GM23338 (cell line): ENCODE measurements at regions not wholly inside any gene's neighbourhood (a gene's known extent, or its start where the extent isn't known, plus 50 kb on each side); places are given as distances from the start of the nearest gene placed in this dataset.

ENCODE experiments used
- ATAC-seq: fragments of 200-7000 bp; cut with Tn5 transposase; 3 replicates; pipeline ENCODE4 v1.9.1; 2020
- DNase-seq: peaks from one replicate; pipeline ENCODE4 v3.0.0-alpha.2; 2015; ENCODE audit warnings: low spot score
- H2AFZ ChIP-seq: fragments of 200-600 bp; sonication (generic); 2 replicates; pipeline ENCODE4 v1.8.0; 2016; ENCODE audit warnings: antibody characterized with exemption, mild to moderate bottlenecking, moderate library complexity
- H3F3A ChIP-seq: fragments of 200-600 bp; sonication (generic); replicated peaks from 2 replicates; pipeline ENCODE4 v1.8.0; 2017; ENCODE audit warnings: antibody characterized with exemption, mixed run types, low read depth
- H3K27ac ChIP-seq: fragments of 200-600 bp; sonication (generic); 2 replicates; pipeline ENCODE4 v1.6.1; 2016; ENCODE audit warnings: low read depth
- H3K27me3 ChIP-seq: fragments of 200-600 bp; sonication (generic); 2 replicates; pipeline ENCODE4 v1.8.0; 2016; ENCODE audit warnings: mild to moderate bottlenecking, mixed run types, moderate library complexity; ENCODE audit not compliant: insufficient read depth
- H3K36me3 ChIP-seq: fragments of 200-600 bp; sonication (generic); 2 replicates; pipeline ENCODE4 v1.8.0; 2016; ENCODE audit warnings: mild to moderate bottlenecking; ENCODE audit not compliant: insufficient read depth
- H3K4me1 ChIP-seq: fragments of 200-600 bp; sonication (generic); 2 replicates; pipeline ENCODE4 v1.8.0; 2016; ENCODE audit warnings: mild to moderate bottlenecking, moderate library complexity; ENCODE audit not compliant: insufficient read depth
- H3K4me2 ChIP-seq: fragments of 200-600 bp; sonication (generic); 2 replicates; pipeline ENCODE4 v1.7.1; 2017; ENCODE audit warnings: mixed run types
- H3K4me3 ChIP-seq: fragments of 200-600 bp; sonication (generic); 2 replicates; pipeline ENCODE4 v1.6.1; 2016; ENCODE audit warnings: mixed run types
- H3K79me2 ChIP-seq: fragments of 200-600 bp; sonication (generic); replicated peaks from 2 replicates; pipeline ENCODE4 v1.8.0; 2017; ENCODE audit warnings: mild to moderate bottlenecking; ENCODE audit not compliant: insufficient read depth
- H3K9me2 ChIP-seq: fragments of 200-600 bp; sonication (generic); 2 replicates; pipeline ENCODE4 v1.8.0; 2017; ENCODE audit not compliant: insufficient read depth
- H4K20me1 ChIP-seq: fragments of 200-600 bp; sonication (generic); replicated peaks from 2 replicates; pipeline ENCODE4 v1.8.0; 2017; ENCODE audit warnings: mild to moderate bottlenecking; ENCODE audit not compliant: insufficient read depth
- H3K27ac Mint-ChIP-seq: 2 replicates; pipeline ENCODE4 v1.8.0; 2020; ENCODE audit warnings: inconsistent platforms, mild to moderate bottlenecking, moderate library complexity, mixed read lengths
- H3K27me3 Mint-ChIP-seq: 3 replicates; pipeline ENCODE4 v1.8.0; 2022; ENCODE audit warnings: low read depth, mild to moderate bottlenecking, moderate library complexity, mixed read lengths, inconsistent platforms; ENCODE audit not compliant: insufficient read depth, poor library complexity
- H3K36me3 Mint-ChIP-seq: 3 replicates; pipeline ENCODE4 v1.8.0; 2021; ENCODE audit warnings: low read depth, mild to moderate bottlenecking, inconsistent platforms, moderate library complexity, mixed read lengths
- H3K4me1 Mint-ChIP-seq: 3 replicates; pipeline ENCODE4 v1.8.0; 2020; ENCODE audit warnings: mild to moderate bottlenecking, inconsistent platforms, mixed read lengths
- H3K4me3 Mint-ChIP-seq: 3 replicates; pipeline ENCODE4 v1.8.0; 2021; ENCODE audit warnings: moderate library complexity, mild to moderate bottlenecking, inconsistent platforms, mixed read lengths
- H3K9me3 Mint-ChIP-seq: 3 replicates; pipeline ENCODE4 v1.8.0; 2020; ENCODE audit warnings: moderate library complexity, mild to moderate bottlenecking, inconsistent platforms, mixed read lengths
- EZH2 ChIP-seq: fragments of 200-600 bp; sonication (generic); IDR thresholded peaks from one replicate; pipeline ENCODE4 v1.8.0; 2017; ENCODE audit warnings: antibody characterized with exemption, mild to moderate bottlenecking, low read depth; ENCODE audit not compliant: unreplicated experiment
- JUNB ChIP-seq: IDR thresholded peaks from one replicate; pipeline ENCODE4 v1.6.1; 2016; ENCODE audit warnings: antibody characterized with exemption; ENCODE audit not compliant: unreplicated experiment
- POLR2AphosphoS5 ChIP-seq: IDR thresholded peaks from 2 replicates; pipeline ENCODE4 v1.6.1; 2016; ENCODE audit warnings: antibody characterized with exemption, low read depth
- ZNF331 ChIP-seq: fragments of 250-450 bp; sonication (Bioruptor Pico); IDR thresholded peaks from 2 replicates; pipeline ENCODE4 v1.5.0; 2020; ENCODE audit warnings: low read depth, mild to moderate bottlenecking, moderate library complexity
- TF ChIP-seq, protein P1 (sequence below): IDR thresholded peaks from 2 replicates; pipeline ENCODE4 v1.6.1; 2016; ENCODE audit warnings: antibody characterized with exemption
- TF ChIP-seq, protein P2 (sequence below): fragments of 250-450 bp; sonication (Bioruptor Pico); IDR thresholded peaks from 2 replicates; pipeline ENCODE4 v1.5.0; 2020; ENCODE audit warnings: mild to moderate bottlenecking, moderate library complexity
- TF ChIP-seq, protein P3 (sequence below): IDR thresholded peaks from one replicate; pipeline ENCODE4 v1.6.1; 2018; ENCODE audit warnings: antibody characterized with exemption; ENCODE audit not compliant: unreplicated experiment
- TF ChIP-seq, protein P4 (sequence below), 2 experiments: fragments of 200-600 bp in 1 of 2; sonication (generic) in 1 of 2; conservative IDR thresholded peaks; 2 replicates each; pipeline versions ENCODE4 v1.5.1 to v1.6.1; 2016 to 2017; ENCODE audit warnings: antibody characterized with exemption in 2 of 2, low read depth in 2 of 2, mild to moderate bottlenecking in 2 of 2, moderate library complexity in 1 of 2

DNA sequence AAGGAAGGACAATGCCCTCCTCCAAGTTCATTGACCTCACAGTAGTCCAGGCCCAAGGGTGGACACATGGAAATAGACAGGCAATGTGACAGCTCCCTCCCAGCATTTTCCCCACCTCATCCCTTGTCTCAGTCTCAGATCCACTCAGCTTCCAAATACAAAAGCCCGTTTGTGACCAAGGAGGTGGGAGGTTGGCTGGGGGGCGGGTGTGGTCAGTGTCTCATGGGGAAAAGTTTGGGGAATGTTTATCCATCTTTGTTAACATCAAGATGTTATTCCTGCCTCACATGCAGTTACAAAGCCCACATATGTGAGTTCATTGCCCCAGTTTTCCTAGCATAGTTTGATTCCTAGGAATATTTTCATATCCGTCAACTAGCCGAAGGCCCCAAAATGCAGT, 338.5 kb upstream of the PPP2R3A start:
- Mint-ChIP-seq H3K9me3 (no peaks in the 10 kb centered on the region), H3K4me3 (no peak overlapping the region), H3K27me3 (no peaks in the 10 kb centered on the region), H3K4me1 (peaks cover 6% of the 10 kb centered on the region; the same call in 1 of the 3 replicates), H3K27ac (no peak overlapping the region), H3K36me3 (no peaks in the 10 kb centered on the region)
- Histone ChIP-seq H3K4me1 (no peaks in the 10 kb centered on the region), H3K27me3 (no peaks in the 10 kb centered on the region), H3K79me2 (no peaks in the 10 kb centered on the region), H3K9me2 (no peaks in the 10 kb centered on the region; the same call in 1 of the 2 replicates), H3K4me2 (no peak overlapping the region), H3K36me3 (no peaks in the 10 kb centered on the region), H3K4me3 (no peak overlapping the region), H4K20me1 (no peaks in the 10 kb centered on the region), H3K27ac (no peak overlapping the region), H3F3A (no peaks in the 10 kb centered on the region), H2AFZ (no peak overlapping the region)
- TF ChIP-seq EZH2: no peak
- ATAC-seq (no peak), DNase-seq (no peak)

DNA sequence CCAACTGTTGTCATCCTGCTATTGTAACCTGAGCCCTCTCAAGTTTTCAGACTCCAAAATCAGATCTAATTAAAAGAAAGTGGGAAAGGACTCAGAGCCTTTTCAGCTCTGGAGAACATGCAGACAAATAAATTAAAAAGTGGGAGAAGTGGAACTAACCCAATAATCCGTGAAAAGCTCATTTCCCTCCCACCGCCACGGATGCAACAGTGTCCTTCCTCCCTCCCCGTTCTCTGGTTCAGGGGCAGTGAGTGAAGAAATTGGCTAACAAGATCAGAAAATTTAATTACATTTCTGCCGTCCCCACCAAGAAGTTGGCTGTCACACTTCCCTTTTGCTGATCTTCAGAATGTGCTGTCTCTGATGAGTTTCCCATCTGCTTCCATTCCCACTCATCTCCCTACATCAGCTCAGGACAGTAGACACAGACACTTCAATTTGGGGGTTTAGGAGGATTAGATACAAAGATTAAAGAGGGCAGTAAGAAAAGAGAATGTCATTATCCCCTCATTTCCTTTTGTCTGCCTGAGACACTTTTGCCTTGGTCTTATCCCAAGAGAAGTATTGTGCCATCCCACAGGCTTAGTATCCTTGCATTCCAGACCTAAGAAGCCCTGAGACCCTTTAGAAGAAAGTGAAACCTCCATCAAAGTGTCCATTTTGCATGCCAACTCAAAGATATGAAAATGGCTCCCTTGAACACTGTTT, 335.7 kb upstream of the PPP2R3A start:
- H3K27ac ChIP-seq: no peak overlapping the region
- no peaks in the 10 kb centered on the region for H3F3A ChIP-seq
- Mint-ChIP-seq H3K9me3 (no peaks in the 10 kb centered on the region), H3K27me3 (no peaks in the 10 kb centered on the region), H3K4me1 (peaks cover 6% of the 10 kb centered on the region; the same call in 1 of the 3 replicates), H3K36me3 (no peaks in the 10 kb centered on the region), H3K27ac (no peak overlapping the region), H3K4me3 (no peak overlapping the region)
- no peak for ATAC-seq
- no peaks in the 10 kb centered on the region for H3K27me3 ChIP-seq
- H3K36me3 ChIP-seq: no peaks in the 10 kb centered on the region
- H3K9me2 ChIP-seq: no peaks in the 10 kb centered on the region; the same call in 1 of the 2 replicates
- no peaks in the 10 kb centered on the region for H3K79me2 ChIP-seq
- DNase-seq: no peak
- 0 out of 2 replicates have a peak overlapping the region, but pooled peaks have one; percentile 44 for H2AFZ ChIP-seq
- no peaks in the 10 kb centered on the region for H4K20me1 ChIP-seq
- H3K4me2 ChIP-seq: no peak overlapping the region
- H3K4me3 ChIP-seq: no peak overlapping the region
- no peaks in the 10 kb centered on the region for H3K4me1 ChIP-seq
- no peak for TF ChIP-seq JUNB
- no peak for TF ChIP-seq EZH2
- TF ChIP-seq, protein P1, sequence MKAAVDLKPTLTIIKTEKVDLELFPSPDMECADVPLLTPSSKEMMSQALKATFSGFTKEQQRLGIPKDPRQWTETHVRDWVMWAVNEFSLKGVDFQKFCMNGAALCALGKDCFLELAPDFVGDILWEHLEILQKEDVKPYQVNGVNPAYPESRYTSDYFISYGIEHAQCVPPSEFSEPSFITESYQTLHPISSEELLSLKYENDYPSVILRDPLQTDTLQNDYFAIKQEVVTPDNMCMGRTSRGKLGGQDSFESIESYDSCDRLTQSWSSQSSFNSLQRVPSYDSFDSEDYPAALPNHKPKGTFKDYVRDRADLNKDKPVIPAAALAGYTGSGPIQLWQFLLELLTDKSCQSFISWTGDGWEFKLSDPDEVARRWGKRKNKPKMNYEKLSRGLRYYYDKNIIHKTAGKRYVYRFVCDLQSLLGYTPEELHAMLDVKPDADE: no peak
- TF ChIP-seq, protein P2, sequence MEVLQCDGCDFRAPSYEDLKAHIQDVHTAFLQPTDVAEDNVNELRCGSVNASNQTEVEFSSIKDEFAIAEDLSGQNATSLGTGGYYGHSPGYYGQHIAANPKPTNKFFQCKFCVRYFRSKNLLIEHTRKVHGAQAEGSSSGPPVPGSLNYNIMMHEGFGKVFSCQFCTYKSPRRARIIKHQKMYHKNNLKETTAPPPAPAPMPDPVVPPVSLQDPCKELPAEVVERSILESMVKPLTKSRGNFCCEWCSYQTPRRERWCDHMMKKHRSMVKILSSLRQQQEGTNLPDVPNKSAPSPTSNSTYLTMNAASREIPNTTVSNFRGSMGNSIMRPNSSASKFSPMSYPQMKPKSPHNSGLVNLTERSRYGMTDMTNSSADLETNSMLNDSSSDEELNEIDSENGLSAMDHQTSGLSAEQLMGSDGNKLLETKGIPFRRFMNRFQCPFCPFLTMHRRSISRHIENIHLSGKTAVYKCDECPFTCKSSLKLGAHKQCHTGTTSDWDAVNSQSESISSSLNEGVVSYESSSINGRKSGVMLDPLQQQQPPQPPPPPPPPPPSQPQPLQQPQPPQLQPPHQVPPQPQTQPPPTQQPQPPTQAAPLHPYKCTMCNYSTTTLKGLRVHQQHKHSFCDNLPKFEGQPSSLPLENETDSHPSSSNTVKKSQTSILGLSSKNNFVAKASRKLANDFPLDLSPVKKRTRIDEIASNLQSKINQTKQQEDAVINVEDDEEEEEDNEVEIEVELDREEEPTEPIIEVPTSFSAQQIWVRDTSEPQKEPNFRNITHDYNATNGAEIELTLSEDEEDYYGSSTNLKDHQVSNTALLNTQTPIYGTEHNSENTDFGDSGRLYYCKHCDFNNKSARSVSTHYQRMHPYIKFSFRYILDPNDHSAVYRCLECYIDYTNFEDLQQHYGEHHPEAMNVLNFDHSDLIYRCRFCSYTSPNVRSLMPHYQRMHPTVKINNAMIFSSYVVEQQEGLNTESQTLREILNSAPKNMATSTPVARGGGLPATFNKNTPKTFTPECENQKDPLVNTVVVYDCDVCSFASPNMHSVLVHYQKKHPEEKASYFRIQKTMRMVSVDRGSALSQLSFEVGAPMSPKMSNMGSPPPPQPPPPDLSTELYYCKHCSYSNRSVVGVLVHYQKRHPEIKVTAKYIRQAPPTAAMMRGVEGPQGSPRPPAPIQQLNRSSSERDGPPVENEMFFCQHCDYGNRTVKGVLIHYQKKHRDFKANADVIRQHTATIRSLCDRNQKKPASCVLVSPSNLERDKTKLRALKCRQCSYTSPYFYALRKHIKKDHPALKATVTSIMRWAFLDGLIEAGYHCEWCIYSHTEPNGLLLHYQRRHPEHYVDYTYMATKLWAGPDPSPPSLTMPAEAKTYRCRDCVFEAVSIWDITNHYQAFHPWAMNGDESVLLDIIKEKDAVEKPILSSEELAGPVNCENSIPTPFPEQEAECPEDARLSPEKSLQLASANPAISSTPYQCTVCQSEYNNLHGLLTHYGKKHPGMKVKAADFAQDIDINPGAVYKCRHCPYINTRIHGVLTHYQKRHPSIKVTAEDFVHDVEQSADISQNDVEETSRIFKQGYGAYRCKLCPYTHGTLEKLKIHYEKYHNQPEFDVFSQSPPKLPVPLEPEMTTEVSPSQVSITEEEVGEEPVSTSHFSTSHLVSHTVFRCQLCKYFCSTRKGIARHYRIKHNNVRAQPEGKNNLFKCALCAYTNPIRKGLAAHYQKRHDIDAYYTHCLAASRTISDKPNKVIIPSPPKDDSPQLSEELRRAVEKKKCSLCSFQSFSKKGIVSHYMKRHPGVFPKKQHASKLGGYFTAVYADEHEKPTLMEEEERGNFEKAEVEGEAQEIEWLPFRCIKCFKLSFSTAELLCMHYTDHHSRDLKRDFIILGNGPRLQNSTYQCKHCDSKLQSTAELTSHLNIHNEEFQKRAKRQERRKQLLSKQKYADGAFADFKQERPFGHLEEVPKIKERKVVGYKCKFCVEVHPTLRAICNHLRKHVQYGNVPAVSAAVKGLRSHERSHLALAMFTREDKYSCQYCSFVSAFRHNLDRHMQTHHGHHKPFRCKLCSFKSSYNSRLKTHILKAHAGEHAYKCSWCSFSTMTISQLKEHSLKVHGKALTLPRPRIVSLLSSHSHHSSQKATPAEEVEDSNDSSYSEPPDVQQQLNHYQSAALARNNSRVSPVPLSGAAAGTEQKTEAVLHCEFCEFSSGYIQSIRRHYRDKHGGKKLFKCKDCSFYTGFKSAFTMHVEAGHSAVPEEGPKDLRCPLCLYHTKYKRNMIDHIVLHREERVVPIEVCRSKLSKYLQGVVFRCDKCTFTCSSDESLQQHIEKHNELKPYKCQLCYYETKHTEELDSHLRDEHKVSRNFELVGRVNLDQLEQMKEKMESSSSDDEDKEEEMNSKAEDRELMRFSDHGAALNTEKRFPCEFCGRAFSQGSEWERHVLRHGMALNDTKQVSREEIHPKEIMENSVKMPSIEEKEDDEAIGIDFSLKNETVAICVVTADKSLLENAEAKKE (CRISPR knock-in tag): no peak
- TF ChIP-seq, protein P3, sequence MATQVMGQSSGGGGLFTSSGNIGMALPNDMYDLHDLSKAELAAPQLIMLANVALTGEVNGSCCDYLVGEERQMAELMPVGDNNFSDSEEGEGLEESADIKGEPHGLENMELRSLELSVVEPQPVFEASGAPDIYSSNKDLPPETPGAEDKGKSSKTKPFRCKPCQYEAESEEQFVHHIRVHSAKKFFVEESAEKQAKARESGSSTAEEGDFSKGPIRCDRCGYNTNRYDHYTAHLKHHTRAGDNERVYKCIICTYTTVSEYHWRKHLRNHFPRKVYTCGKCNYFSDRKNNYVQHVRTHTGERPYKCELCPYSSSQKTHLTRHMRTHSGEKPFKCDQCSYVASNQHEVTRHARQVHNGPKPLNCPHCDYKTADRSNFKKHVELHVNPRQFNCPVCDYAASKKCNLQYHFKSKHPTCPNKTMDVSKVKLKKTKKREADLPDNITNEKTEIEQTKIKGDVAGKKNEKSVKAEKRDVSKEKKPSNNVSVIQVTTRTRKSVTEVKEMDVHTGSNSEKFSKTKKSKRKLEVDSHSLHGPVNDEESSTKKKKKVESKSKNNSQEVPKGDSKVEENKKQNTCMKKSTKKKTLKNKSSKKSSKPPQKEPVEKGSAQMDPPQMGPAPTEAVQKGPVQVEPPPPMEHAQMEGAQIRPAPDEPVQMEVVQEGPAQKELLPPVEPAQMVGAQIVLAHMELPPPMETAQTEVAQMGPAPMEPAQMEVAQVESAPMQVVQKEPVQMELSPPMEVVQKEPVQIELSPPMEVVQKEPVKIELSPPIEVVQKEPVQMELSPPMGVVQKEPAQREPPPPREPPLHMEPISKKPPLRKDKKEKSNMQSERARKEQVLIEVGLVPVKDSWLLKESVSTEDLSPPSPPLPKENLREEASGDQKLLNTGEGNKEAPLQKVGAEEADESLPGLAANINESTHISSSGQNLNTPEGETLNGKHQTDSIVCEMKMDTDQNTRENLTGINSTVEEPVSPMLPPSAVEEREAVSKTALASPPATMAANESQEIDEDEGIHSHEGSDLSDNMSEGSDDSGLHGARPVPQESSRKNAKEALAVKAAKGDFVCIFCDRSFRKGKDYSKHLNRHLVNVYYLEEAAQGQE: no peak
- no peak for TF ChIP-seq POLR2AphosphoS5
- no peak for TF ChIP-seq ZNF331 (CRISPR knock-in tag)
- TF ChIP-seq, protein P4, sequence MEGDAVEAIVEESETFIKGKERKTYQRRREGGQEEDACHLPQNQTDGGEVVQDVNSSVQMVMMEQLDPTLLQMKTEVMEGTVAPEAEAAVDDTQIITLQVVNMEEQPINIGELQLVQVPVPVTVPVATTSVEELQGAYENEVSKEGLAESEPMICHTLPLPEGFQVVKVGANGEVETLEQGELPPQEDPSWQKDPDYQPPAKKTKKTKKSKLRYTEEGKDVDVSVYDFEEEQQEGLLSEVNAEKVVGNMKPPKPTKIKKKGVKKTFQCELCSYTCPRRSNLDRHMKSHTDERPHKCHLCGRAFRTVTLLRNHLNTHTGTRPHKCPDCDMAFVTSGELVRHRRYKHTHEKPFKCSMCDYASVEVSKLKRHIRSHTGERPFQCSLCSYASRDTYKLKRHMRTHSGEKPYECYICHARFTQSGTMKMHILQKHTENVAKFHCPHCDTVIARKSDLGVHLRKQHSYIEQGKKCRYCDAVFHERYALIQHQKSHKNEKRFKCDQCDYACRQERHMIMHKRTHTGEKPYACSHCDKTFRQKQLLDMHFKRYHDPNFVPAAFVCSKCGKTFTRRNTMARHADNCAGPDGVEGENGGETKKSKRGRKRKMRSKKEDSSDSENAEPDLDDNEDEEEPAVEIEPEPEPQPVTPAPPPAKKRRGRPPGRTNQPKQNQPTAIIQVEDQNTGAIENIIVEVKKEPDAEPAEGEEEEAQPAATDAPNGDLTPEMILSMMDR (conservative IDR thresholded peaks at IDR 0.05; ENCODE audit: low read depth in 2 of 2): no peak
